GM13976 (cell line): ENCODE measurements at regions not wholly inside any gene's neighbourhood (a gene's known extent, or its start where the extent isn't known, plus 50 kb on each side); places are given as distances from the start of the nearest gene placed in this dataset.

Experiments used
- DNase-seq: peaks from one replicate; pipeline ENCODE4 v3.0.0; 2012; ENCODE audit warnings: low spot score
- CTCF ChIP-seq: IDR thresholded peaks from 2 replicates; pipeline ENCODE4 v1.5.1; 2012; ENCODE audit warnings: borderline replicate concordance, mild to moderate bottlenecking; ENCODE audit not compliant: insufficient read depth; ENCODE audit errors: extremely low read depth, missing control alignments, control extremely low read depth
- in situ Hi-C: fragments of 300-500 bp; cut with MboI; formaldehyde crosslinking; loops from one replicate; pipeline ENCODE4 v1.12.0; 2022; ENCODE audit warnings: low sequenced_read_pairs, mixed read lengths, inconsistent platforms; ENCODE audit not compliant: unreplicated experiment

DNA sequence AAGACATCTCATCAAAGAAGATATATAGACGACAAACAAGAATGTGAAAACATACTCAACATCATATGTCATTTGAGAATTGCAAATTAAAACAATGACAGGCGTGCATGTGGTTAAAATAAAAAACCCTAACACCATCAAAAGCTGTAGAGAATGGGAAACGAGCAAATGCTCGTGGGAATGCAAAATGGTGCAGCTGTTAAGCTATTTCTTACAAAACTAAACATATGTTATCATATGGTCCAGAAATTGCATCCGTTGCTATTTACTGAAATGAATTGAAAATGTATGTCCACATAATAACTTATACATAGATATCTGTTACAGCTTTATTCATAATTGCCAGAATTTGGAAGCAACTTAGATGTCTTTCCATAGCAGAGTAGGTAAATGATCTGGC is 574.4 kb downstream of the TNS3 start:
- no peak for DNase-seq
- TF ChIP-seq CTCF, result no peak
- in situ Hi-C loops, result no loop called here

GRCh38 chr7:47000561-47000960 is 581.4 kb downstream of the TNS3 start:
- in situ Hi-C loops, result no loop called here
- DNase-seq, result no peak
- TF ChIP-seq CTCF, result no peak

DNA sequence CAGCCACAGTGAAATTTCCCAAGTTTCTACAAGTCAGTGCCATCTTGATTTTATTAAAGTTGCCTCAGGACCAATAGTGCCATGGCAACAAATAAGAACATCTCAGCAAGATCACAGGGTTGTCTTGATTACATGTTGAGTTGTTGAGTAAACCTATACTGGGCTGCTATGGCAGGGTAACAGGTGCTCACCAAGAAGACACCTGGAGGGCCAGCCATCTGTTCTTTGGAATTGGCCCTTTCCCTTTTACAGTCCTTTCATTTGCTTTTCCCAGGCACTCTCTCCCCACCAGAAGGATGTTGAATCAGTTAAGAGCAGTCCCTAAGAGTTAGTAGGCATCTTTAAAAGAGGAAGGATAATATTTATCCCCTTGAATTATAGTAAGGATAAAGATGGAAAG is 582.0 kb downstream of the TNS3 start:
- no peak for DNase-seq
- in situ Hi-C loops, result no loop called here
- TF ChIP-seq CTCF, result no peak

GRCh38 chr7:46996972-46997371 is 584.9 kb downstream of the TNS3 start:
- in situ Hi-C loops, result no loop called here
- no peak for TF ChIP-seq CTCF
- DNase-seq, result no peak

DNA sequence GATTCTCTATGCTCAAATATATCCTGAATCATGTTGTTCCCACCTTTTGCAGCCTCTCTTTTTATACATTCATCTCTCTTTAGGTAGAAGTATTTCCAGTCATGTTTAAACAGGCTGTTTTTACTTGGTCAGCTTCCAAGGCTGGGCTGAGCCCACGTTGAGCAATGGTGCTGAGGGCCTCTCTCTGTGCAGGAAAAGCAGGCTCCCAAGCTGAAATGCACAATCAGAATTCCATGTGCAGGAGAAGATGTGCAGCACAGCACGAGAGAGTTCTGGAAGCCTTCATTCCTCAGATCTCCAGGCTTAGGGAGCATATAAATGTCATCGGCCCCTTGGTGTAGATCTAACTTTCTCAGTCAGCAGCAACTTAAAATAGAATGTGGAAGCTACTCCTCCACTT is 588.5 kb downstream of the TNS3 start:
- in situ Hi-C loops, result no loop called here
- DNase-seq, result no peak
- no peak for TF ChIP-seq CTCF

- no peak for DNase-seq
- TF ChIP-seq CTCF, result no peak
- in situ Hi-C loops, result no loop called here
These were observed 591.1 kb downstream of the TNS3 start for GRCh38 chr7:46990761-46991160.

GRCh38 chr7:46989247-46989646 is 592.7 kb downstream of the TNS3 start:
- DNase-seq, result no peak
- no peak for TF ChIP-seq CTCF

More at GRCh38 chr7:46989247-46989646, 592.7 kb downstream of the TNS3 start:
- in situ Hi-C loops, result no loop called here
